Heart left ventricle (tissue), 13 donors: ENCODE measurements at regions not wholly inside any gene's neighbourhood (a gene's known extent, or its start where the extent isn't known, plus 50 kb on each side); places are given as distances from the start of the nearest gene placed in this dataset.

Experiments used
- POLR2A ChIP-seq, 2 donors: fragments of 450-650 bp; IDR thresholded peaks; one replicate each; pipeline ENCODE4 v1.6.1; 2017; ENCODE audit warnings: antibody characterized with exemption in 2 of 2, mild to moderate bottlenecking in 2 of 2, moderate library complexity in 2 of 2
- TF ChIP-seq, protein P1 (sequence below), 12 donors: fragments of 200-600 bp; sonication (generic) in 4 of 12; IDR thresholded peaks; one replicate each; pipeline versions ENCODE4 v1.5.0 to v1.8.0; 2018 to 2022; ENCODE audit warnings: antibody characterized with exemption in 12 of 12, mild to moderate bottlenecking in 5 of 12
- donor health status: ischemic (EF 13 %, LVEDD 7.1; RV severe dilation, severe dysfunction).
- donor health status: DM: no; HTN: yes; CAD: no.
- donor health status: DM: no; HTN: no; CAD: no.
- donor health status: ischemic (EF 25% LVEDD 6.9; RV normal size, moderate dysfunction).
- donor health status: ischemic (EF 25% LVEDD 5.7; RV mildly dilated, moderate dysfunction).
- donor health status: ischemic (EF 35%, LVEDD 5.7; RV mildly dilated, moderate dysfunction).
- donor health status: nonischemic (EF 11% LVEDD 7.7; RV severe dilation, severe dysfunction).
- donor health status: DM: yes; HTN: yes; CAD: no.
- donor health status: PGD.
- donor health status: ischemic (EF 29% LVEDD 5.4; RV normal size, mild dysfunction).
- donor health status: nonischemic (EF 23%, LVEDD 6.1; RV moderate dilation, normal function).

DNA sequence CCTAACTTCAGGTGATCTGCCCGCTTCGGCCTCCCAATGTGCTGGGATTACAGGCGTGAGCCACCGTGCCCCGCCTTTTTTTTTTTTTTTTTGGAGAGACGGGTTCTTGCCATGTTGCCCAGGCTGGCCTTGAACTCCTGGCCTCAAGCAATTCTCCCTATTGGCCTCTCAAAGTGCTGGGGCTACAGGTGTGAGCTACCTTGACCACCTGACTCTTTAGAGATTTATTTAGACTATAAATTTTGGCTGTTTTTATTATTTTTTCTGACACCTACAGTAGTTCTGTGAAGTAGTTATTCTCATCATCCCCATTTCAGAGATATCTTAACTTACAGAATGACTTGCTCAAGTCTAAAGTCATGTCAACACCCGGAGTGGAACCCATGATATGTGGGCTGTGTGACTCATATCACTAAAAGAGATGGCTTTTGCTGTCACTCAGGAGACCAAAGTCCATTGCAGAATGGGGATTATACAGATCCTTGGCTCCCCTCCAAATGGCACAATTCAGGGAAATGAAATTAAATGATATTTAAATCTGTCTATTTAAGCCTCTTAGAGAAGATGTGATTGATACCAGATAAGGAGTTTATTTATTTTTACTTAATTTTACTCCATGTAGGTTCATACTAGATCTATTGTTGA is 93.2 kb downstream of the CTH start:
- TF ChIP-seq, protein P1, sequence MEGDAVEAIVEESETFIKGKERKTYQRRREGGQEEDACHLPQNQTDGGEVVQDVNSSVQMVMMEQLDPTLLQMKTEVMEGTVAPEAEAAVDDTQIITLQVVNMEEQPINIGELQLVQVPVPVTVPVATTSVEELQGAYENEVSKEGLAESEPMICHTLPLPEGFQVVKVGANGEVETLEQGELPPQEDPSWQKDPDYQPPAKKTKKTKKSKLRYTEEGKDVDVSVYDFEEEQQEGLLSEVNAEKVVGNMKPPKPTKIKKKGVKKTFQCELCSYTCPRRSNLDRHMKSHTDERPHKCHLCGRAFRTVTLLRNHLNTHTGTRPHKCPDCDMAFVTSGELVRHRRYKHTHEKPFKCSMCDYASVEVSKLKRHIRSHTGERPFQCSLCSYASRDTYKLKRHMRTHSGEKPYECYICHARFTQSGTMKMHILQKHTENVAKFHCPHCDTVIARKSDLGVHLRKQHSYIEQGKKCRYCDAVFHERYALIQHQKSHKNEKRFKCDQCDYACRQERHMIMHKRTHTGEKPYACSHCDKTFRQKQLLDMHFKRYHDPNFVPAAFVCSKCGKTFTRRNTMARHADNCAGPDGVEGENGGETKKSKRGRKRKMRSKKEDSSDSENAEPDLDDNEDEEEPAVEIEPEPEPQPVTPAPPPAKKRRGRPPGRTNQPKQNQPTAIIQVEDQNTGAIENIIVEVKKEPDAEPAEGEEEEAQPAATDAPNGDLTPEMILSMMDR (IDR thresholded peaks at IDR 0.05): no peak
- no peak for TF ChIP-seq POLR2A (IDR thresholded peaks at IDR 0.05)
